ENCODE measurements at regions not wholly inside any gene's neighbourhood (a gene's known extent, or its start where the extent isn't known, plus 50 kb on each side); places are given as distances from the start of the nearest gene placed in this dataset.

GRCh38 chr18:76725445-76725844, 96.9 kb upstream of the ZNF236 start:
- no peak overlapping the region for H3K9ac ChIP-seq (ENCODE audit: low read length)
- H3K79me2 ChIP-seq (ENCODE audit: insufficient read depth, low read length) = no peaks in the 10 kb centered on the region
- H4K20me1 ChIP-seq (ENCODE audit: insufficient read depth) = no peaks in the 10 kb centered on the region
- ATAC-seq = no peak
- no peaks in the 10 kb centered on the region for H3K9me3 ChIP-seq (ENCODE audit: control insufficient read depth in 1 of 2, insufficient read depth in 1 of 2, low read depth in 1 of 2, low read length in 2 of 2)
- no peak overlapping the region for H3K4me3 ChIP-seq (replicated peaks in 1 of 2; ENCODE audit: low read depth in 1 of 2, low read length in 2 of 2)
- DNase-seq (ENCODE audit: low read depth, low spot score) = no peak
- intact Hi-C loops (cut with micrococcal nuclease) = no loop called here
- TF ChIP-seq CTCF (IDR thresholded peaks at IDR 0.05 in 2 of 3, conservative IDR thresholded peaks at IDR 0.05 in 1 of 3; ENCODE audit: borderline replicate concordance in 1 of 3, insufficient read depth in 1 of 3, low read depth in 2 of 3, low read length in 2 of 3) (no peak), POLR2AphosphoS5 (IDR thresholded peaks at IDR 0.05; ENCODE audit: low read depth, low read length) (no peak), EZH2 (IDR thresholded peaks at IDR 0.05) (no peak)
- no peaks in the 10 kb centered on the region for H3K27me3 ChIP-seq (ENCODE audit: insufficient read depth, low read length)
- no peaks in the 10 kb centered on the region for H3K36me3 ChIP-seq (ENCODE audit: control insufficient read depth in 1 of 2, insufficient read depth in 2 of 2, low read length in 2 of 2)
- H3K4me1 ChIP-seq (ENCODE audit: control insufficient read depth in 1 of 2, insufficient read depth in 2 of 2, low read length in 2 of 2) = no peaks in the 10 kb centered on the region
- no peak overlapping the region for H3K27ac ChIP-seq (ENCODE audit: low read depth, low read length)
- CTCF ChIA-PET = no interaction called here
- no peak overlapping the region for H3K4me2 ChIP-seq (ENCODE audit: low read length)
- H3K9me2 ChIP-seq (ENCODE audit: insufficient read depth) = no peaks in the 10 kb centered on the region
- POLR2A ChIA-PET = no interaction called here
- no peak overlapping the region for H2AFZ ChIP-seq (ENCODE audit: low read depth, low read length, poor library complexity, severe bottlenecking)
- BruUV-seq (replicated peaks) = no TSS peak
- RAD21 ChIA-PET (ENCODE audit: low non-redundant PET in 1 of 2, low total read pairs in 2 of 2, uncharacterized antibody in 2 of 2, unreplicated experiment in 2 of 2) = no interaction called here

- no peaks in the 10 kb centered on the region for H3K9me3 ChIP-seq (ENCODE audit: control insufficient read depth in 1 of 2, insufficient read depth in 1 of 2, low read depth in 1 of 2, low read length in 2 of 2)
- TF ChIP-seq REST (IDR thresholded peaks at IDR 0.05; ENCODE audit: low read depth) (no peak), EZH2 (IDR thresholded peaks at IDR 0.05) (no peak), SP1 (IDR thresholded peaks at IDR 0.05; ENCODE audit: low read depth) (no peak), FOSL1 (IDR thresholded peaks at IDR 0.05; ENCODE audit: low read depth) (no peak), ELF1 (IDR thresholded peaks at IDR 0.05; ENCODE audit: borderline replicate concordance, low read depth) (no peak), EGR1 (IDR thresholded peaks at IDR 0.05; ENCODE audit: low read depth) (no peak), ZNF274 (IDR thresholded peaks at IDR 0.05; ENCODE audit: low read depth, low read length) (no peak), ZFX (IDR thresholded peaks at IDR 0.05) (no peak), TCF7L2 (IDR thresholded peaks at IDR 0.05; ENCODE audit: borderline replicate concordance, extremely low read depth, insufficient read depth, insufficient read length) (no peak), ATF3 (IDR thresholded peaks at IDR 0.05) (no peak), CEBPB (IDR thresholded peaks at IDR 0.05; ENCODE audit: low read depth) (no peak), POLR2A (IDR thresholded peaks at IDR 0.05; ENCODE audit: borderline replicate concordance, extremely low read depth, insufficient read depth, insufficient read length) (no peak), EZH2phosphoT487 (IDR thresholded peaks at IDR 0.05; ENCODE audit: borderline replicate concordance) (no peak), POLR2AphosphoS5 (IDR thresholded peaks at IDR 0.05; ENCODE audit: low read depth, low read length) (no peak), SRF (IDR thresholded peaks at IDR 0.05; ENCODE audit: low read depth) (no peak)
Measured at GRCh38 chr18:76722224-76723061, 99.9 kb upstream of the ZNF236 start.

More at GRCh38 chr18:76722224-76723061, 99.9 kb upstream of the ZNF236 start:
- ATAC-seq (no peak), DNase-seq (ENCODE audit: low read depth, low spot score) (no peak)
- H3K4me1 ChIP-seq (ENCODE audit: control insufficient read depth in 1 of 2, insufficient read depth in 2 of 2, low read length in 2 of 2) = no peaks in the 10 kb centered on the region
- H2AFZ ChIP-seq (ENCODE audit: low read depth, low read length, poor library complexity, severe bottlenecking) = no peak overlapping the region
- H3K79me2 ChIP-seq (ENCODE audit: insufficient read depth, low read length) = no peaks in the 10 kb centered on the region
- no peak overlapping the region for H3K9ac ChIP-seq (ENCODE audit: low read length)
- no peak overlapping the region for H3K4me3 ChIP-seq (replicated peaks in 1 of 2; ENCODE audit: low read depth in 1 of 2, low read length in 2 of 2)
- H3K27ac ChIP-seq (ENCODE audit: low read depth, low read length) = no peak overlapping the region
- ChIA-PET CTCF (no interaction called here), POLR2A (no interaction called here), RAD21 (ENCODE audit: low non-redundant PET in 1 of 2, low total read pairs in 2 of 2, uncharacterized antibody in 2 of 2, unreplicated experiment in 2 of 2) (no interaction called here)
- no peaks in the 10 kb centered on the region for H3K27me3 ChIP-seq (ENCODE audit: insufficient read depth, low read length)
- H3K4me2 ChIP-seq (ENCODE audit: low read length) = no peak overlapping the region
- no peaks in the 10 kb centered on the region for H3K36me3 ChIP-seq (ENCODE audit: control insufficient read depth in 1 of 2, insufficient read depth in 2 of 2, low read length in 2 of 2)
- no peaks in the 10 kb centered on the region for H3K9me2 ChIP-seq (ENCODE audit: insufficient read depth)
- no TSS peak for BruUV-seq (replicated peaks)
- intact Hi-C loops (cut with micrococcal nuclease) = no loop called here
- H4K20me1 ChIP-seq (ENCODE audit: insufficient read depth) = no peaks in the 10 kb centered on the region

Data from HCT116 (cell line).